T-cell (primary cell): ENCODE measurements at regions not wholly inside any gene's neighbourhood (a gene's known extent, or its start where the extent isn't known, plus 50 kb on each side); places are given as distances from the start of the nearest gene placed in this dataset.
A peak's percentile ranks its signal among the peaks of the same experiment; 100 is the strongest.
"Not testable (repeated sequence)": the region's sequence is repeated elsewhere in the genome, so short reads cannot be mapped to it uniquely, and the experiment has no call there.

ENCODE experiments used
- ATAC-seq, 4 experiments: fragments of 200-7000 bp in 3 of 4; fragments of 150-1000 bp in 1 of 4; cut with Tn5 transposase; replicated peaks in 1 of 4; 1 replicate in 3 of 4; 2 replicates in 1 of 4; pipeline ENCODE4 v1.10.0; 2021; ENCODE audit warnings: moderate library complexity in 3 of 4, mild to moderate bottlenecking in 2 of 4, moderate number of reproducible peaks in 1 of 4
- CTCF ChIA-PET, 2 donors: fragments of 300-600 bp; sonication (Branson Sonifier 250); formaldehyde crosslinking; loops; one replicate each; lab custom pipeline; 2022; ENCODE audit warnings: antibody characterized with exemption in 2 of 2; lab: Charles Lee
- POLR2A ChIA-PET, 2 donors: fragments of 300-600 bp; sonication (Branson Sonifier 250); formaldehyde crosslinking; loops; one replicate each; lab custom pipeline; 2022; ENCODE audit warnings: antibody characterized with exemption in 2 of 2; lab: Charles Lee
- DNase-seq, 35 experiments: peaks; one replicate each; pipeline versions ENCODE4 v3.0.0 to v3.0.0-alpha.2; 2013 to 2023
- H3K27ac ChIP-seq: one replicate; pipeline ENCODE4 v1.5.1; 2013; ENCODE audit warnings: low read length
- H3K27me3 ChIP-seq, 2 experiments: replicated peaks in 1 of 2; 1 replicate in 1 of 2; 2 replicates in 1 of 2; pipeline versions ENCODE4 v1.6.1 to v1.7.0; 2013; ENCODE audit warnings: low read length in 1 of 2, mixed read lengths in 1 of 2; ENCODE audit not compliant: control insufficient read depth in 2 of 2, insufficient read depth in 2 of 2; ENCODE audit errors: extremely low read depth in 1 of 2
- H3K36me3 ChIP-seq, 2 donors: 1 replicate in 1 of 2; 2 replicates in 1 of 2; pipeline versions ENCODE4 v1.6.1 to v1.7.0; 2013; ENCODE audit warnings: low read length in 1 of 2; ENCODE audit not compliant: control insufficient read depth in 2 of 2, insufficient read depth in 1 of 2; ENCODE audit errors: extremely low read depth in 1 of 2
- H3K4me1 ChIP-seq, 2 experiments: 1 replicate in 1 of 2; 2 replicates in 1 of 2; pipeline versions ENCODE4 v1.6.1 to v1.7.0; 2013; ENCODE audit warnings: low read length in 2 of 2, mixed read lengths in 1 of 2; ENCODE audit not compliant: insufficient read depth in 2 of 2, control insufficient read depth in 1 of 2; ENCODE audit errors: extremely low read depth in 1 of 2
- H3K4me3 ChIP-seq, 2 donors: 1 replicate in 1 of 2; 2 replicates in 1 of 2; pipeline versions ENCODE4 v1.5.1 to v1.7.0; 2013; ENCODE audit warnings: mild to moderate bottlenecking in 2 of 2, low read length in 1 of 2, moderate library complexity in 1 of 2; ENCODE audit not compliant: control insufficient read depth in 1 of 2; ENCODE audit errors: extremely low read depth in 1 of 2
- H3K9me3 ChIP-seq: 2 replicates; pipeline ENCODE4 v1.7.0; 2013
- H3K27ac Mint-ChIP-seq, 2 donors: one replicate each; pipeline ENCODE4 v1.8.0; 2020 to 2021; ENCODE audit warnings: mild to moderate bottlenecking in 2 of 2, mixed read lengths in 2 of 2
- H3K27me3 Mint-ChIP-seq, 2 donors: one replicate each; pipeline ENCODE4 v1.8.0; 2021 to 2022; ENCODE audit warnings: mixed read lengths in 2 of 2
- H3K36me3 Mint-ChIP-seq: one replicate; pipeline ENCODE4 v1.8.0; 2021; ENCODE audit warnings: mixed read lengths
- H3K4me1 Mint-ChIP-seq, 3 donors: one replicate each; pipeline ENCODE4 v1.8.0; 2020 to 2022; ENCODE audit warnings: mixed read lengths in 3 of 3, mild to moderate bottlenecking in 1 of 3
- H3K4me3 Mint-ChIP-seq, 3 donors: one replicate each; pipeline ENCODE4 v1.8.0; 2020 to 2022; ENCODE audit warnings: mild to moderate bottlenecking in 3 of 3, mixed read lengths in 3 of 3, moderate library complexity in 3 of 3
- H3K9me3 Mint-ChIP-seq, 3 donors: one replicate each; pipeline ENCODE4 v1.8.0; 2020 to 2022; ENCODE audit warnings: mixed read lengths in 3 of 3
- WGBS: methylation state at CpG from one replicate; pipeline ENCODE4 v1.1.5; 2013; ENCODE audit warnings: missing lambda C conversion rate; ENCODE audit not compliant: insufficient coverage; 5-methylcytosine and 5-hydroxymethylcytosine counted together

GRCh38 chr6:137391061-137391814 is 103.0 kb downstream of the OLIG3 start:
- CTCF ChIA-PET = interaction anchor here in 1 of 2 donors (0.6 to 2.1 kb wide), 2 partner anchors 24 to 295 kb away, joined by 3 to 7 read pairs; no protein-coding TSS in a partner anchor
- no peaks in the 10 kb centered on the region for H3K9me3 ChIP-seq
- Mint-ChIP-seq H3K9me3 (no peaks in the 10 kb centered on the region), H3K4me3 (no peak overlapping the region), H3K36me3 (peaks cover 15% of the 10 kb centered on the region), H3K27me3 (no peaks in the 10 kb centered on the region), H3K4me1 (peaks cover 65 to 78% (median 69%) of the 10 kb centered on the region in 3 donors), H3K27ac (peak overlapping the region; percentile 90 to 95)
- no peak for ATAC-seq
- no peaks in the 10 kb centered on the region for H3K36me3 ChIP-seq
- no peak for DNase-seq
- POLR2A ChIA-PET = interaction anchor here in 1 of 2 donors (0.6 kb wide), 1 partner anchor 88 kb away, joined by 3 read pairs; no protein-coding TSS in a partner anchor
- 100% methylated on average over 1 of the region's 5 CpGs for WGBS
- peak overlapping the region; percentile 81 for H3K27ac ChIP-seq
- H3K27me3 ChIP-seq = no peaks in the 10 kb centered on the region
- peaks cover 22 to 47% of the 10 kb centered on the region in 2 experiments for H3K4me1 ChIP-seq
- no peak overlapping the region for H3K4me3 ChIP-seq

GRCh38 chr6:137390334-137390733 is 103.9 kb downstream of the OLIG3 start:
- POLR2A ChIA-PET = interaction anchor here in 1 of 2 donors (0.6 kb wide), 1 partner anchor 89 kb away, joined by 3 read pairs; no protein-coding TSS in a partner anchor
- H3K4me3 ChIP-seq = no peak overlapping the region
- peak overlapping the region; percentile 81 for H3K27ac ChIP-seq

GRCh38 chr6:137389150-137389704 is 105.0 kb downstream of the OLIG3 start:
- peaks cover 16% of the 10 kb centered on the region for H3K36me3 Mint-ChIP-seq
- H3K36me3 ChIP-seq = no peaks in the 10 kb centered on the region
- POLR2A ChIA-PET = interaction anchor here in 1 of 2 donors (0.6 kb wide), 1 partner anchor 172 kb away, joined by 4 read pairs; no protein-coding TSS in a partner anchor
- whole genome bisulfite sequencing = 0% methylated on average over 1 of the region's 6 CpGs
- CTCF ChIA-PET = interaction anchor here (0.6 to 2.1 kb wide), 4 partner anchors 12 to 443 kb away, joined by 3 to 7 read pairs (median 4); no protein-coding TSS in a partner anchor
- no peaks in the 10 kb centered on the region for H3K9me3 ChIP-seq
- peak overlapping the region; percentile 81 for H3K27ac ChIP-seq
- H3K4me3 Mint-ChIP-seq = peak overlapping the region; percentile 45 to 85 (median 62)
- ATAC-seq (peak; percentile 99 to 100 (median 99)), DNase-seq (peak; percentile 27 to 82 (median 62))
- H3K4me1 ChIP-seq = peaks cover 22 to 47% of the 10 kb centered on the region in 2 experiments
- no peaks in the 10 kb centered on the region for H3K27me3 ChIP-seq
- H3K4me3 ChIP-seq = peak overlapping the region; percentile 2
- H3K9me3 Mint-ChIP-seq = peaks cover 0 to 4% (median 0%) of the 10 kb centered on the region in 3 donors
- peaks cover 65 to 86% (median 70%) of the 10 kb centered on the region in 3 donors for H3K4me1 Mint-ChIP-seq
- H3K27me3 Mint-ChIP-seq = no peaks in the 10 kb centered on the region
- peak overlapping the region; percentile 90 to 95 for H3K27ac Mint-ChIP-seq

More at GRCh38 chr6:137390334-137390733, 103.9 kb downstream of the OLIG3 start:
- no peaks in the 10 kb centered on the region for H3K9me3 ChIP-seq
- H3K27me3 ChIP-seq = no peaks in the 10 kb centered on the region
- peaks cover 65 to 83% (median 73%) of the 10 kb centered on the region in 3 donors for H3K4me1 Mint-ChIP-seq
- peaks cover 0 to 4% (median 0%) of the 10 kb centered on the region in 3 donors for H3K9me3 Mint-ChIP-seq
- no peak for ATAC-seq
- H3K4me3 Mint-ChIP-seq = peak overlapping the region; percentile 26 to 85 (median 46)
- H3K27ac Mint-ChIP-seq = peak overlapping the region; percentile 90 to 95
- no peaks in the 10 kb centered on the region for H3K36me3 ChIP-seq
- H3K27me3 Mint-ChIP-seq = no peaks in the 10 kb centered on the region
- DNase-seq = no peak
- H3K36me3 Mint-ChIP-seq = peaks cover 18% of the 10 kb centered on the region
- CTCF ChIA-PET = interaction anchor here (0.6 to 2.1 kb wide), 2 partner anchors 18 to 25 kb away, joined by 3 to 7 read pairs; no protein-coding TSS in a partner anchor
- WGBS = 100% methylated on average over 1 of the region's 4 CpGs
- H3K4me1 ChIP-seq = peaks cover 22 to 47% of the 10 kb centered on the region in 2 experiments

GRCh38 chr6:137387096-137387764 is 107.0 kb downstream of the OLIG3 start:
- POLR2A ChIA-PET = no interaction called here
- ATAC-seq (no peak), DNase-seq (no peak)
- Histone ChIP-seq H3K36me3 (no peaks in the 10 kb centered on the region), H3K27ac (no peak overlapping the region), H3K9me3 (no peaks in the 10 kb centered on the region), H3K4me1 (peaks cover 22 to 47% of the 10 kb centered on the region in 2 experiments), H3K4me3 (no peak overlapping the region), H3K27me3 (no peaks in the 10 kb centered on the region)
- no peaks in the 10 kb centered on the region for H3K27me3 Mint-ChIP-seq
- H3K27ac Mint-ChIP-seq = peak overlapping the region; percentile 62 to 75
- 100% methylated on average over 5 of the region's 10 CpGs for WGBS
- H3K4me3 Mint-ChIP-seq = no peak overlapping the region
- peaks cover 0 to 4% (median 0%) of the 10 kb centered on the region in 3 donors for H3K9me3 Mint-ChIP-seq
- CTCF ChIA-PET = interaction anchor here in 1 of 2 donors (0.7 kb wide), 1 partner anchor 28 kb away, joined by 3 read pairs; no protein-coding TSS in a partner anchor
- peaks cover 13% of the 10 kb centered on the region for H3K36me3 Mint-ChIP-seq
- H3K4me1 Mint-ChIP-seq = peaks cover 59 to 81% (median 69%) of the 10 kb centered on the region in 3 donors

- H3K36me3 ChIP-seq, CTCF ChIA-PET, ATAC-seq, H3K4me3 Mint-ChIP-seq, H3K4me3 ChIP-seq, H3K27me3 ChIP-seq, DNase-seq, H3K27me3 Mint-ChIP-seq, H3K9me3 ChIP-seq, H3K36me3 Mint-ChIP-seq, H3K27ac ChIP-seq, H3K27ac Mint-ChIP-seq: not testable (repeated sequence)
- POLR2A ChIA-PET = interaction anchor here (0.5 to 0.7 kb wide), 4 partner anchors 21 to 140 kb away, joined by 3 to 7 read pairs (median 4); no protein-coding TSS in a partner anchor
- WGBS = 98% methylated on average over 6 of the region's 6 CpGs
- peaks cover 22 to 48% (median 36%) of the 10 kb centered on the region in 3 donors for H3K4me1 Mint-ChIP-seq
- H3K9me3 Mint-ChIP-seq = peaks cover 0 to 12% (median 0%) of the 10 kb centered on the region in 3 donors
- peaks cover 3 to 17% of the 10 kb centered on the region in 2 experiments for H3K4me1 ChIP-seq
These were observed 110.9 kb downstream of the OLIG3 start for GRCh38 chr6:137383287-137383686.

GRCh38 chr6:137378090-137378369 is 116.2 kb downstream of the OLIG3 start:
- CTCF ChIA-PET = interaction anchor here in 1 of 2 donors (1.1 to 1.6 kb wide), 2 partner anchors 10 to 24 kb away, joined by 3 read pairs; no protein-coding TSS in a partner anchor

More at GRCh38 chr6:137378090-137378369, 116.2 kb downstream of the OLIG3 start:
- Mint-ChIP-seq H3K4me1 (peaks cover 20 to 27% (median 21%) of the 10 kb centered on the region in 3 donors), H3K36me3 (peaks cover 3% of the 10 kb centered on the region), H3K27me3 (no peaks in the 10 kb centered on the region), H3K27ac (no peak overlapping the region), H3K9me3 (peaks cover 0 to 11% (median 3%) of the 10 kb centered on the region in 3 donors), H3K4me3 (no peak overlapping the region)
- Histone ChIP-seq H3K27me3 (no peaks in the 10 kb centered on the region), H3K9me3 (no peaks in the 10 kb centered on the region), H3K4me3 (no peak overlapping the region), H3K4me1 (peaks cover 0 to 2% of the 10 kb centered on the region in 2 experiments), H3K36me3 (no peaks in the 10 kb centered on the region), H3K27ac (no peak overlapping the region)
- WGBS = 95% methylated on average over 2 of the region's 2 CpGs
- POLR2A ChIA-PET = no interaction called here
- DNase-seq (no peak), ATAC-seq (no peak)
